T-helper 1 cell treated with Interleukin-12 subunit alpha and Interleukin-12 subunit beta and Interleukin-4 antibody, amounts not matched to agents 30 ng/mL and 1 ng/mL, for 36 hours (primary cell): ENCODE measurements at regions not wholly inside any gene's neighbourhood (a gene's known extent, or its start where the extent isn't known, plus 50 kb on each side); places are given as distances from the start of the nearest gene placed in this dataset.

Experiments used
- intact Hi-C: fragments of 100-400 bp; cut with micrococcal nuclease; formaldehyde crosslinking; loops from one replicate; pipeline ENCODE4 v1.15.1; 2024

DNA sequence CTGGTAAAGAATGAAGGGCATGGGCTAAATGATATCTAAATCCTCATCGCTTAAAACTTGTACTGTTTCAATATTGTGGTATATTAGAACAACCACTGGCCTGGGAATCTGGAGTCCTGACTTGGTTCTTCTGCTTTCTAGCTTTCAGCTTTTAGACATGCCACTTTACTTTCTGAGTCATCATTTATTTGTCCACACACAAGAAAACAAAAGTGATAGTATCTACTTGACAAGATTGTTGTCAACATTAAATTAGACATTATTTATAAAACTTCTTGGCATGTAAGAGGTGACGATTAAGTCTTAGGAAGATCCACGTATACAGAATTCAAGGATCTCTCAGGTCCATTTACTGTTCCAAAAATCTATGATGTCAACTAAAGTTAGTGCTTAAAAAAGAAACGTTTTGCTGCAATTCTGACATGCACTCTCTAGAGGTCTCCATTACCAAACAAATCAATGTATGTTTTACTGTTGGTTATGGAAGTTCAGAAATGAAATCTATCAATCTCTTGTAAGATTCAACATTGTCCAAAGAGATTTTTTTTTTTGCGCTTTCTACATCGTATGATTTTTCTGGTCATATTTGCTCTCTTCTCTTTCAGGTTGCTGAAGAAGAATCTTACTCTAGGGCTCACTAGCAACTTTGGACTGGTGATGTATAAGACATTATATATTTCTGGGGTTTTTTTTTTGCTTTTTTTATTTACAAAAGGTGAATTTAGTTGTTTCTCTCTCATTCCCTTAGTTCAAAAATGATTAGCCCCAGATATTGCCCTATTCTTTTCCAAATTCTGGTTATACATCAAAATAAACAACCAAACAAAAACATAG, 53.6 kb upstream of the DYNC1I1 start:
- intact Hi-C loops, result loop anchor here (1.0 kb wide), 1 partner anchor 153 kb away; no protein-coding TSS in a partner anchor

DNA sequence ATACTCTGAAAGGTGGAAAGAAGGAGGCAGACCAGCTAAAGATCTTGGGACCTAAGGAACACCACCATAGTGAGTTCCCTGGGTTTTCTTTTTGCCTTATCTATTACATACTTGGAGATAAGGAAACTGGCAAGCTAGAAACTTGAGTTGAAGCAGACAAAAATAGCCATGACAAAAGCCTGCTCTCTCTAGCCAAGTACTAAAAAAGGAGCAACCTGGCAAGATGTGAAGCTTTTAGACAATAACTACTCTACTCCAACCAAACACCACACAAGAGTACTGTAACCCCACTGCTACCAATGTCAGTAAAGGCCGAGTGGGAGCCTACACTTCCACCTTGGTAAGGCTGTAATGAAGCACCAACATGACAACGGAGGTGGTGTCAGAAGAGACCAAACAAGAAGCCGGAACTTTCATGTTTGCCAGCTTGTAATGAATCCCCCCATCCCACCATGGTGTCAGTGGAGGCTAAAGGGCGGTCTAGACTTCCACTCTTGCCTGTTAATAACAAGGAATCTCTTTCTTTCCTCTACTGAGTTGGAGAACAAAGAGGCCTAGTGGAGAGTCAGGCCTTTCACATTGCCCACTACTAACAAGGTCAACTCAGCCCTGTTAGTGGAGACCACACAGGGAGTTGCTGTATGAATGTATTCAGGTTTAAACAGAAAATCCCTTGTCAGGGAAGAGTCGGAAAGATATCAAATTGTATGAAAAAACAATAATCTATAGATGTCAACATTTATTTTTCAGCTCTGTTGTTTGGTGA, 55.8 kb upstream of the DYNC1I1 start:
- intact Hi-C loops, result no loop called here

DNA sequence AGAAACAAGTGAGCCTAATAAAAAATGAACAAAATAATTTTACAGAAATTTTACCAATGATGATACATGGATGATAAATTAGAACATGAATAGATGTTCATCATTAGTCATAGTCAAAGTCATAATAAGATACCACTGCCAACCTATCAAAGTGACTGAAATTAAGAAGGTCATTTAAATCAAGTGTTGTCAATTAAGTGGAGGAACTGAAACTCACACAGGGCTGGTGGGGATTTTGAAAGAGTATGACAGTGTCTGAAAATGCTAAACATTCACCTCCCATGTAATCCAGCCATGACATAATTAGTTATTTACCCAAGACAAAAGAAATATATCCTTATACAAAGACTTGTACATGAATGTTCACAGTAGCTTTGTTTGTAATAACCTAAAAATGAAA, 57.1 kb upstream of the DYNC1I1 start:
- intact Hi-C loops, result no loop called here

DNA sequence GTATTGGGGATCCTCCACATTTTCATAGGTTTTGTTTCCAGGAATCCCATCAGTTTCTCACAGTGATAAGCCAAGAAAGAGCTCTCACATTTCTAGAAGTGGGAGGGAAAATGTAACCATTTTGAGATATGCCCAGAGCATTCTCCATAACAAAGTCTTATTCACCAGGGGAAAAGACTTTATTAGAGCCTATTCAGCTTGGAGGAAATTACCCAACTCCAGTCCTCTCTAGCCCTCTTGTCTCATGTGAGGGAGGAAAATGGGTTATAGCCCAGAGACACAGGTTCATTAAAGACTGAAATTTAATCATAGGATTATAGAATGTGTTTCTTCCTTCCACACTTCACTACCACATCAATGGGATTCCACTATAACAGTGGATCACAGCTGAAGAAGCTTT, 61.6 kb upstream of the DYNC1I1 start:
- intact Hi-C loops, result no loop called here

DNA sequence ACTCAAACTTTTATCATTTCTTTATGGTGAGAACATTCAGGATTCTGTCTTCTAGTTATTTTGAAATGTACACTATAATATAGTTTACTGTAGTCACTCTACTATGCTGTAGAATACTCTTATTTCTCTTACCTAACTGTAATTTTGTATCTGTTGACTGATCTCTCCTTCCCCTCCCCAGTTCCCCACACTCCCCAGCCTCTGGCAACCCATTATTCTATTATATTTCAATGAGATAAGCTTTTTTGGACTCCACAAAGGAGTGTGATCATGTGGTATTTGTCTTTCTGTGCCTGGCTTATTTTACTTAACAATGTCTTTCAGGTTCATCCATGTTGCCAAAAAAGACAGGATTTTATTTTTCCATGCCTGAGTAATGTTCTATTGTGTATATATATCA, 71.4 kb upstream of the DYNC1I1 start:
- intact Hi-C loops, result no loop called here

DNA sequence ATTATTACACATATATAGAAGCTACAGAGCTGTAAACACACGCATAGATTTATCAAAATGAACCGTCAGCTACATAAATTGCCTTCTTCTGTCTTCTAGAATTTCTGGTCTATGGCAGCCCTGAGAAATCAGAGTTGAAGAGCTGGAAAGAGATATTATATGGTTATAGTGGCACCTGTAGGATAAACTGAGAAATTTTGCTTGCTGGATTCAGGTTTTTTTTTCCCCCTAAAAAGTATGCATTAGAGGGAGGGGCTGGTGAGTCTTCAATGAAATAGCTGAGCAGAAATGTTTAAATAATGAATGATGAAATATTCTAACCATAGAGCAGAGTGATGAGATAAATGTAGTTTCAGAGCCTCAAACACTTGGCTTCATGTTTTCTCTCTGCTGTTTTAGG, 78.0 kb upstream of the DYNC1I1 start:
- intact Hi-C loops, result no loop called here

DNA sequence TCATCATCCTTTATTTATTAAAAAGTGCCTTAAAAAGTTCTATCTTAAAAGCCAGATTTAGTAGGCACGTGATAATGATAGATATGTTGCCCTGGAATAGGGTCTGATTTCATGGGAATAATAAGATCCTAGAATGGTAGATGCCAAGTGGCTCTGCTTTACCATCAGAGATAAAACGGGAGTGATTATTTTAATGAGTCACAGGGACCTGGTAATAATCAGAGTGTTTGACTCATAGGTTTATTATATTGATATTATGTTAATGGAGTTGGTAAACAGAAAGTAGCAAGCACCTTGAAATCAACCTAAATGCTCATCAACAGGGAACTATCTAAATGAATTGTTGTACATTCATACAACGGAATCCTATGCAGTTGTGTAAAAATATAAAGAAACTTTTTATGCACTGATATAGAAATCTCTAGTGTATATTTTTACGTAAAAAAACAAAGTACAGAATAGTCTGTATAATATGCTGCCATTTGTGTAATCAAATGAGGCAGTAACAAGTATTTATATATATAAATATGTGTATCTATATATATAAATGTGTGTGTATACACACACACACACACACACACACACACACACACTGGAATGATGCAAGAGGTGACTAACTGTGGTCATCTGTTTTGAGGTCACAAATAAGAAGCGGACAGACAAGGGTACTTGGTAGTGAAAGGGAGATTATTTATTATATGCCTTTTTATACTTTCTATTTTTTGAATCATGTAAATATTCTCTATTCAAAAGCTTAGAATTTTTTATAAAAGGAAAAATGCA, 78.6 kb upstream of the DYNC1I1 start:
- intact Hi-C loops, result no loop called here

DNA sequence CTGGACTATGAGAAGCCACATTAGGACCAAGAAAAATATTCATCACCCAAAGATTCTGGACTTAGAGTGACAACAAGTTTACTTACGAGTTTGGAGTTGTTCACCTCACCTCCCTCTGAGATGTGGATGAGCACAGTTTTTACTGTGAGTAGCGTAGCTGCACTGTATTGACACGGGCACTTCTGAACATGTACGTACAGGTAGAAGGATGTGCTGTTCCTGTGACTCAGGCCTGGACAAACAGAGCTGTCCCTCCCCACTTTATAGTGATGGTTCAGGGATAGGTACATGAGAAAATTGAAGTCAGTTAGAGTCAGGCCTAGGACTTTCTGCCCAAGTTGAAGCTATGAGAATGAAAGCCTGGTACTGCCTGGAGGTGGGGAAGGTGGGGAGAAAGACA, 80.9 kb upstream of the DYNC1I1 start:
- intact Hi-C loops, result no loop called here

DNA sequence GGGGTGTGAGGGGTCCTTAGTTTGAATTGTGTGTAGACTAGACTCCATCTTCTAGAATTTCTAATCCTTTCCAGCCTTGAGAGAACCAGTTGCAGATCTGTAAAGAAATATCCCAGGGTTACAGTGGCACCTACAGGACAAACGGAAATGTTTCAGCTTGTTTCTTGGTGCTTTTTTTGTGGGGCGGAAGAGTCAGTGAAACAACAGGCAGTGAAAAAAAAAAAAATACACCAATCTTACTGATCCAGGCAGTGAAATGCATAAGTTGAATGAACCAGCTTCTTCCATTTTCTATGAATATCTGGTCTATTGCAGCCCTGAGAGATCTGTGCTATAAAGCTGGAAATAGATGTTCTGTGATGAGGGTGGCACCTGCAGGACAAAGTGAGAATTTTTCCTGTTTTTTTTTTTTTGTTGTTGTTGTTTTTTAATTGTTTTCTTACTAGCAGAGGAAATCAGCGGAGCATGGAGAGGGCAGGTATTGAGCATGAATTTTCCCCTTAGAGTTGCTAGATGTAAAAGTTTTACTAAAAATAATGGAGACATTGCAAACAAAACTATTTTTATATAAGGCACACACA, 81.9 kb upstream of the DYNC1I1 start:
- intact Hi-C loops, result loop anchor here (1.0 kb wide), 3 partner anchors 163 to 1241 kb away; no protein-coding TSS in a partner anchor

DNA sequence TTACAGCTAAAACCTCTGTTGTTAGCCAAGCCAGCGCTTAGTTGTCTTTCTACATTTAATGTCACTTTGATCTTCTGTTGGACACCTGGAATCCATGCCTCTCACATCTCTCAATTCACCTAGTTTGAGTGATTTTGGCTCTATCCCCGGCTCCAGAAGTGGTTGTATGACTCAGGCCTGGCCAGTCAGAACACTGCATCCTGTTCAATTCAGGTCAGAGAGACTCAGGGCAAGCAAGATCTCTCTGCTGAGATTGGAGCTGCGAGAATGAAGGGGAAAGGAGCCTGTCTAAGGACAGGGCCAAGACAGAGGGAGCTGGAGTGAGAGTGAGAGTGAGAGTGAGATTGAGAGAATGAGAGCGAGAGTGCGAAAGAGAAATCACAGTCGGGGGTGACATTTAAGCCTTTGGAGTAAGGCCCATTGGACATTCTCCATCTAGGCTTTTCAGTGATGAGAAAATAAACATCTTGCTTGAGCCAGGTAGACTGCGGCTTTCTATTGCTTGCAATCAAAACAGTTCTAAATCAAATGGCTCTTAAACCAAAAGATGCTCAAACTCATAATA, 83.3 kb upstream of the DYNC1I1 start:
- intact Hi-C loops, result no loop called here

DNA sequence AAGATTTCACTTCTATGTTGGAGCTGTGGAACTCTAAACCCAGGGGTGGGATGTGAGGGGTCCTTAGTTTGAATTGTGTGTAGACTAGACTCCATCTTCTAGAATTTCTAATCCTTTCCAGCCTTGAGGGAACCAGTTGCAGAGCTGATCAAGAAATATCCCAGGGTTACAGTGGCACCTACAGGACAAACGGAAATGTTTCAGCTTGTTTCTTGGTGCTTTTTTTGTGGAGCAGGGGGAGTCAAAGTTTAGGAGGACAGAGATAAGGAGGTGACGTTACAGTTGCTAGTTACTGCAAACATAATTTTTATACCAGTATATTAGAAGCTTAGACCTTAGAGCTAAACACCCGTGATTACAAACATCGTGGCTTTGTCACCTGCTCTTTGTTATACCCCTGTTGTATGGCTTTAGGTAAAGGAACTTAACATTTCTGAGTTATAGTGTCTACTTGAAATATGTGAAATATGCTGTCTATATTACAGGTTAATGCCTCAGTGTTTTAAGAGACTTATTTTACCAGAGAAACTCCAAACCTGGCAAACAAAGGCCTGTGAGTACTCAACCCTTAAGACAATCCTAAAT, 84.5 kb upstream of the DYNC1I1 start:
- intact Hi-C loops, result no loop called here

DNA sequence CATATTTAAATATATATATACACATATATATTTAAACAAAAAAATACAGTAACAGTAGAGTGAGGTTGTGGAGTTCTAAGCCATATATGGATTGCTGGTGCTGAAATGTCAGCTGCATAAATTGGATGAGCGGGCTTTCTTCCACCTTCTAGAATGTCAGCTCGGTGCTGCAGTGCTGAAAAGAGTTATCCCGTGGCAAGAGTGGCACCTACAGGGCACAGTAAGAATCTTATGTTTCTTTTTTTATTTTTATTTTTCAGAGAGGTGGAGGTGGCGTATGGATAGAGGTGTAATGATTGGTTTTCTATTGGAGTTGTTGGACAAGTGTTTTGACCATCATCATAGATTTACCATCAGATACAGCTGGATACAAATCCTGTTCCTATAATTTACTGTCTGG, 86.2 kb upstream of the DYNC1I1 start:
- intact Hi-C loops, result no loop called here

DNA sequence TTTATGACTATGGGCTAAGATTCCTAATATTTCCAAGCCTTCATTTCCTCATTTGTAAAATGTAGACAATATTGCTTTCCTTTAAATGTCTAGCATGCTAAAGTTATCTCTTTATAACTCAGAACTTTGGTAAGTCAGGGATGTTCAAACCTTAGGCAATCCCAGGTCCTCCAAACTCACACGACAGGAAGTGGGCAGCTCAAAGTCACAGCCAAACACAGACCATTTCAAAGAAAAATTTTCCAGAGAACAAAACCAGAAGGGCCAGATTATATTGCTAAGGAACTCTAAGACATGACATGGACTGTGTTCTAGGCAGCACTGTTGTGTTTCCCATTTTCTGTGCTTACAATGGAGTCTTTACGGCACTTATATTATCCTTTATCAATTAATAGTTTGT, 87.8 kb upstream of the DYNC1I1 start:
- intact Hi-C loops, result no loop called here

DNA sequence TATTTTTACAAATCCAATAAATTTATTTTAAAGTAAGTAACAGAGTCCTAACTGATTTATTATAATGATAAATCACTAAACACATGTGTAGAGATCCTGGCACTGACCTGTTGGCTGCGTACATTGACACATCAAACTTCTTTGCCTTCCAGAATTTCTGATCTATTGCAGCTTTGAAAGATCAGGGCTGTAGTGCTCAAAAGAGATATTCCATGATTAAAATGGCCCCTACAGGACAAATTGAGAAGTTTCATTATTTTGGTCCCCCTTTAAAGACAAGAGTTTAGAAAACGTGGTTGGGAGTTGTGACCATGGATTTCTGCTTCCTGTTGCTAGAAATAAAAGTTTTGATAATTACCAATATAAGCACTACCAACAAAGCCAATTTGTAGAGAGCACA, 87.7 kb upstream of the PDK4 start:
- intact Hi-C loops, result no loop called here

DNA sequence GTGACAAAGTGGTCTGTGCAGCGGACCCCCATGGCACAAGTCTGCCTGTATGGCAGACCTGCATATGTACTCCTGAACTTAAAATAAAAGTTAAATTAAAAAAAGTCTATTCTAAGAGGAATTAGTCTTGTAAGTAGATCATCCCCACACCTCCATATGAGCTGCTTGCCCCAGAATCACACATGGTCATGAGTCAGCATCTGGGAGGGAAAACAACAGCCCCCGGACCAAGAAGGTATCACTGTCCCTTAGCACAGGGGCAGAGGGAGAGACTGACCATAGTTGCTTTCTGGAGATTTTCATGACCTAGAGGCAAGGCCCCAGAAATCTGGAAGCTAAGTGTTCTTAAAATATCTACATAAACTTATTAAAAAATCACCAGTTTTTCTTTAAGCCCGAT, 86.6 kb upstream of the PDK4 start:
- intact Hi-C loops, result no loop called here

DNA sequence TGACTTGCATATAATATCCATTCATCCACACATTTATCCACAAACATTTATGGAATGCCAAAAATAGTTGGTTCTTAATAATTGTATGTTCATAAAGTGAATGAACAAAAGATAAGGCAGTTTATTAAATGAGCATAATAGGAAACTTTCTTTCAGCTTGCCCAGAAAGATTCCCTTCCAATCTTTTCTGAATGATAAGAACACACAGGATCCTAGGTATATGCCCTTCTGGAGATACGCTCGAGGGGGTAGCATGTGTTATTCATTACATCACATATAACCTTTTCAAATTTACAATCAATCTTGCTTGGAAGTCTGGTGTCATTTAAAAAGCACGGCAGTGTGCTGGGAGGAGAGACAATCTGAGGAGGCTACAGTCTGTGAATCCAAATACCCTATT, 80.4 kb upstream of the PDK4 start:
- intact Hi-C loops, result no loop called here

DNA sequence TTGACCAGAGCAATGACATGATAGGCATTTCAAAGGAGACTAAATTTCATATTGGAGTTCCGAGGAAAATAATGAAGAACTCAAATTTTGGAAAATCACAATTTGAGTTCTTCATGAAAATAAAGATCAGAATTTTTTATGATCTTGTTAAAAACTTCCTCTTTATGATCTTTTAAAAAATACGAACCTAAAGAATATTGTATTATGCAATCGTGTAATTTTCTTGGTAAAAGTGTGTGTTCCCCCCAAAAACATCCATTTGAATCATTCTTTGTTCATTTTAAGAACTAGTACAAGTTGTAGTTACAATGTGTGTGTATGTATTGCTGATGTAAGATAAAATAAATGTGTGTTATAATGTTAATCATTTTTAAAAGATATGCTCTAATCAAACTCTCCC, 79.3 kb upstream of the PDK4 start:
- intact Hi-C loops, result no loop called here

DNA sequence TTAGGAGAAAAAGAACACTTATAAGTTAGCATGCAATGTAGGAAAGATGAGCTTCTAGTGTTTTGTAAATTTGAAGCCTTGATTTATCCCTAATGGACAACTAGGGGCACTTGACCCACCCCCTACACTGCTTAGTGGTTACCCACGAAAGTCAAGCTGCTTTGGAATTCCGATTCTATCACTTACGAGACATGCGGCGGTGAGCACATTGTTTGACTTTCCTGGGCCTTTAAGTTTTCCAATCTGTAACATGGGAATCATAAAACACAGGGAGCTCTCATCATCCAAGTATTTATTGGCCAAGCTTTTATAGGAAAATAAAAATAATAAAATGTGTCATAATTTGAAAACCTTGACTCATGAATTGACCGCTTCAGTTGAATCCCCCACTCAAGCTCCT, 78.7 kb upstream of the PDK4 start:
- intact Hi-C loops, result no loop called here

DNA sequence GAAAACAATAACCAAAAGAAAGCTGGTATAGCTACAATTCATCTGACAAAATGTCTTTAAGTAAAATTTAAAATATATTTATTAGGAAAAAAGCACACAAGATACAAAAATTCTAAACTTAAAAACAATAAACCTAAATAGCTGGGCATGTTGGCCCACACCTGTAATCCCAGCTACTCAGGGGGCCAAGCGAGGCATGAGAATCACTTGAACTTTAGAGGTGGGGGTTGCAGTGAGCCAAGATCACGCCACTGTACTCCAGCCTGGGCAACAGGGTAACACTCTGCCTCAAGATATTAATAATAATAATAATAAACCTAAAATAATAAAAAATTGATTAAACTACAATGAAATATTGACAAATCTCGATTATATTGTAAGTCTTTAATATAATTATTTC, 77.8 kb upstream of the PDK4 start:
- intact Hi-C loops, result no loop called here

DNA sequence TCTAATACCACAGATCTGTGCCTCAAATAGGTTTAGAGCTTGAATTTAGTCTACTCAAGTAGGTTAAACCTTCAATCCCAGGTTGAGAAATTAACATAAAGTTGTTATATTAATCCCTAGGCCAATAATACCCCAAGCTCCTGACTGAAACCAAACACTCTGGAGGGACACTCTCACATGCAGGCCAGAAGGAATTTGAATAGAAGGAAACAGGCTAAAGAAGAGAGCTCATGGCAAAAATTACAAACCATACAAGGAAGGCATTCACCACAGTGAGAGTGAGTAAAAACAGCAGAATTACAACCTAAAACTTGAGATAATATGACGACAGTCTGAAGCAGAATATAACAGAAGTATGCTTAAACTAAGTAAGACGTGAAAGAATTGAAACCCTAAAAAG, 76.1 kb upstream of the PDK4 start:
- intact Hi-C loops, result no loop called here

DNA sequence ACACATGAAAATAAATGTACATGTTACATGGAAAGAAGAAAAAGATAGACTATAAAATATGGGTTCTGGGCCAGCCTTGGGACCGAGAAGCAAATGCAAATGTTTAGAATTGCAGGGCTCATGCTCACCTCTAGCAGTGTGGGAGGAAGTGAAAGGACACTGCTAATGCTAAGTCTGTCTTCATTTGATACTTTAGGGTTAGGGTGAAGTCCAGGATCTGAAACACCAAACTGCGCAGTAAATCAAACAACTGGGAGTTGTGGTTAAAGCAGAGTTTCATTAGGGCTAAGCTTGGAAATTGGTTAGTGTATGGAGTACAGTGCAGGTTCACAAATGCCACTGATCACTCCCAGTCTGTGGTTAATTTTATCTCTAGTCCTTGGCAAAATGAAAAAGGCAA, 73.2 kb upstream of the PDK4 start:
- intact Hi-C loops, result no loop called here
